Thoracic aorta (tissue), 2 donors: ENCODE measurements at regions not wholly inside any gene's neighbourhood (a gene's known extent, or its start where the extent isn't known, plus 50 kb on each side); places are given as distances from the start of the nearest gene placed in this dataset.

Experiments used
- ATAC-seq: fragments of 150-250 bp; one replicate; pipeline ENCODE4 v1.8.0; 2017; ENCODE audit warnings: low read depth; ENCODE audit not compliant: insufficient number of reproducible peaks, low FRiP score
- DNase-seq: peaks from one replicate; pipeline ENCODE4 v3.0.0-alpha.2; 2020; ENCODE audit warnings: low spot score
- H3K27ac ChIP-seq, 2 donors: fragments of 200-600 bp; sonication (generic); 1 replicate in 1 of 2; 2 replicates in 1 of 2; pipeline ENCODE4 v1.5.1; 2016; ENCODE audit warnings: mild to moderate bottlenecking in 2 of 2, moderate library complexity in 2 of 2
- H3K27me3 ChIP-seq: fragments of 200-600 bp; sonication (generic); replicated peaks from 2 replicates; pipeline ENCODE4 v1.6.0; 2016; ENCODE audit warnings: mild to moderate bottlenecking; ENCODE audit not compliant: insufficient read depth
- H3K36me3 ChIP-seq: fragments of 200-600 bp; sonication (generic); one replicate; pipeline ENCODE4 v1.5.1; 2016
- H3K4me1 ChIP-seq, 2 donors: fragments of 200-600 bp; sonication (generic); 1 replicate in 1 of 2; 2 replicates in 1 of 2; pipeline versions ENCODE4 v1.5.1 to v1.6.0; 2016; ENCODE audit warnings: low read depth in 2 of 2, mild to moderate bottlenecking in 1 of 2; ENCODE audit not compliant: control insufficient read depth in 1 of 2
- H3K4me3 ChIP-seq: fragments of 200-600 bp; sonication (generic); 2 replicates; pipeline ENCODE4 v1.5.1; 2016; ENCODE audit warnings: mild to moderate bottlenecking
- H3K9me3 ChIP-seq: fragments of 200-600 bp; sonication (generic); 2 replicates; pipeline ENCODE4 v1.5.1; 2016
- CTCF ChIP-seq: fragments of 200-600 bp; sonication (generic); IDR thresholded peaks from one replicate; pipeline ENCODE4 v1.5.1; 2019; ENCODE audit warnings: antibody characterized with exemption

- DNase-seq (no peak), ATAC-seq (no peak)
- Histone ChIP-seq H3K27ac (no peak overlapping the region), H3K9me3 (no peaks in the 10 kb centered on the region), H3K4me1 (no peaks in the 10 kb centered on the region), H3K4me3 (no peak overlapping the region), H3K27me3 (no peaks in the 10 kb centered on the region), H3K36me3 (no peaks in the 10 kb centered on the region)
- no peak for TF ChIP-seq CTCF
Observed at GRCh38 chr12:13586361-13586760, 389.8 kb downstream of the EMP1 start.

GRCh38 chr12:13584541-13584940 lies 388.0 kb downstream of the EMP1 start:
- H3K9me3 ChIP-seq, result no peaks in the 10 kb centered on the region
- no peaks in the 10 kb centered on the region for H3K27me3 ChIP-seq
- no peak overlapping the region for H3K4me3 ChIP-seq
- H3K36me3 ChIP-seq, result no peaks in the 10 kb centered on the region
- no peak overlapping the region for H3K27ac ChIP-seq
- TF ChIP-seq CTCF, result no peak
- no peak for ATAC-seq
- H3K4me1 ChIP-seq, result no peaks in the 10 kb centered on the region
- DNase-seq, result no peak

GRCh38 chr12:13583630-13584029 lies 387.1 kb downstream of the EMP1 start:
- H3K27ac ChIP-seq, result no peak overlapping the region
- ATAC-seq (no peak), DNase-seq (no peak)
- H3K4me1 ChIP-seq, result no peaks in the 10 kb centered on the region
- no peak for TF ChIP-seq CTCF
- H3K36me3 ChIP-seq, result no peaks in the 10 kb centered on the region
- H3K9me3 ChIP-seq, result no peaks in the 10 kb centered on the region
- H3K27me3 ChIP-seq, result no peaks in the 10 kb centered on the region
- no peak overlapping the region for H3K4me3 ChIP-seq

GRCh38 chr12:13582421-13582820 lies 385.9 kb downstream of the EMP1 start:
- TF ChIP-seq CTCF, result no peak

GRCh38 chr12:13581031-13581430 lies 384.5 kb downstream of the EMP1 start:
- Histone ChIP-seq H3K4me1 (no peaks in the 10 kb centered on the region), H3K27ac (no peak overlapping the region), H3K27me3 (no peaks in the 10 kb centered on the region), H3K36me3 (no peaks in the 10 kb centered on the region), H3K9me3 (no peaks in the 10 kb centered on the region), H3K4me3 (no peak overlapping the region)
- no peak for ATAC-seq
- DNase-seq, result no peak
- no peak for TF ChIP-seq CTCF

More at GRCh38 chr12:13582421-13582820, 385.9 kb downstream of the EMP1 start:
- ATAC-seq (no peak), DNase-seq (no peak)
- H3K4me1 ChIP-seq, result no peaks in the 10 kb centered on the region
- H3K27ac ChIP-seq, result no peak overlapping the region
- no peaks in the 10 kb centered on the region for H3K9me3 ChIP-seq
- H3K27me3 ChIP-seq, result no peaks in the 10 kb centered on the region
- no peak overlapping the region for H3K4me3 ChIP-seq
- no peaks in the 10 kb centered on the region for H3K36me3 ChIP-seq
